GM12864 (cell line): ENCODE measurements at regions not wholly inside any gene's neighbourhood (a gene's known extent, or its start where the extent isn't known, plus 50 kb on each side); places are given as distances from the start of the nearest gene placed in this dataset.

Source experiments
- DNase-seq: peaks from one replicate; pipeline ENCODE4 v3.0.0-alpha.2; 2011; ENCODE audit warnings: low read depth
- H3K4me3 ChIP-seq: 2 replicates; pipeline ENCODE4 v1.5.1; 2011; ENCODE audit warnings: mild to moderate bottlenecking, low read depth, low read length, control low read depth
- CTCF ChIP-seq: IDR thresholded peaks from 2 replicates; pipeline ENCODE4 v1.5.1; 2011; ENCODE audit warnings: low read depth, mild to moderate bottlenecking, moderate library complexity, low read length, control low read depth, inconsistent platforms; ENCODE audit errors: missing control alignments

- no peak for DNase-seq
- no peak overlapping the region for H3K4me3 ChIP-seq
- no peak for TF ChIP-seq CTCF
Measured at GRCh38 chr12:113747017-113747416, 219.1 kb downstream of the RBM19 start.

- no peak overlapping the region for H3K4me3 ChIP-seq
- no peak for DNase-seq
- TF ChIP-seq CTCF: no peak
Measured at GRCh38 chr12:113744802-113745395, 221.2 kb downstream of the RBM19 start.

DNA sequence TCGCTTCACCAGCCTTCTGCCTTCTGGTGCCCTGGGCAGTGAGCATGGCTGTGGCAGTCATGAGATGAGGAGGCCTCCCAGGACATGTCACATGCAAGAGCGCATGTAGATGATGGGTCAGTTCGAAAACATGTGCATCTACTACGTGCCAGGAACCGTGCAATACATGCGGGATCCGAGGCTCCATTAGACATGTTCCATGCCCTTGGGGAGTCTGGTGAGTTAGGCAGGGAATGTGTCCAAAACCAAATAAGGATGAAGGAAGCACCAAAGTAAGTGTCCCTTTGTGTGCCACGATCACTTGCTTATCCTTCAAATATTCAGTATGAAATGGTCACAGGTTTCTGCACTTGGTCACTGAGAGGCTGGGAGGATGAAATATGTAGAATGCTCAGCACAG is 223.3 kb downstream of the RBM19 start:
- DNase-seq: no peak
- H3K4me3 ChIP-seq: no peak overlapping the region
- no peak for TF ChIP-seq CTCF

- no peak for TF ChIP-seq CTCF
- no peak for DNase-seq
- no peak overlapping the region for H3K4me3 ChIP-seq
Measured at GRCh38 chr12:113740699-113741098, 225.4 kb downstream of the RBM19 start.

DNA sequence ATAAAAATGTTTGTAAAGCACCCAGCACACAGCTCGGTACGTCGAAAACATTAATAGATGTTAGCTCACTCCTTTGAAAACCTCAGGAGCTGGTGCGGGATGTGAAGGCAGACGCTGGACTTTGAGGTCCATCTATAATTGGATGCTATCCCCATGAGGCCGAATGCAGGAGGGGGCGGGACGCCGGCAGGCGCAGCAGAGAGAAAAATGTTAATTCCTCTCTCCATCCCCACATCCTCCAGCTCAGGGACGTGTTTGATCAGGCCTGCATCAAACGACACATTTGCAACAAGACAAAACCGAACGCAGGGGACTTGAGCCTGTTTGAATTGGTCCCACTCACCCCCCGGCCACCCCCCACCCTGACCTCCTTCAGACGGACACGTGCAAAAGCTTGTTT is 231.0 kb downstream of the RBM19 start:
- no peak overlapping the region for H3K4me3 ChIP-seq
- DNase-seq: no peak
- no peak for TF ChIP-seq CTCF

GRCh38 chr12:113734503-113734902 is 231.6 kb downstream of the RBM19 start:
- TF ChIP-seq CTCF: no peak
- no peak overlapping the region for H3K4me3 ChIP-seq
- no peak for DNase-seq

DNA sequence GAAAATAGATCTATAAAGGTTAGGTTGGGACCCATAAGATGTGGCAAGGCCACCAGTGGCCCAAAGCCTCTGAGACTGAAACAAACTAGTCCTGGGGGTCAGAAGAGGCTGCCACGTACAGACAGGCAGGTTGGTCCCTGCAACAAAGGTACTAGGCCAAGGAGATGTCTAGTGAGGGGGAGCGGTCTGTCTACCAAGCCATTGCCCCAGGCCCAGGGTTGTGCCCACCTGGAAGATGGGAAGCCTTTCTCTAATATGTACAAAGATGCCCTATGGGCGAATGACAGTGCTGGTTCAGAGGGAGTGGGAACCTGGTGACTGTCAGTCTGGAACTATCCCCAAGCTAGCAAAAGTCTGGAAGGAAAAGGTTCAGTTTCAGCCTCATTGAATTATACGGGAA is 233.2 kb downstream of the RBM19 start:
- H3K4me3 ChIP-seq: no peak overlapping the region
- TF ChIP-seq CTCF: no peak
- DNase-seq: no peak
